ENCODE measurements at regions not wholly inside any gene's neighbourhood (a gene's known extent, or its start where the extent isn't known, plus 50 kb on each side); places are given as distances from the start of the nearest gene placed in this dataset.

DNA sequence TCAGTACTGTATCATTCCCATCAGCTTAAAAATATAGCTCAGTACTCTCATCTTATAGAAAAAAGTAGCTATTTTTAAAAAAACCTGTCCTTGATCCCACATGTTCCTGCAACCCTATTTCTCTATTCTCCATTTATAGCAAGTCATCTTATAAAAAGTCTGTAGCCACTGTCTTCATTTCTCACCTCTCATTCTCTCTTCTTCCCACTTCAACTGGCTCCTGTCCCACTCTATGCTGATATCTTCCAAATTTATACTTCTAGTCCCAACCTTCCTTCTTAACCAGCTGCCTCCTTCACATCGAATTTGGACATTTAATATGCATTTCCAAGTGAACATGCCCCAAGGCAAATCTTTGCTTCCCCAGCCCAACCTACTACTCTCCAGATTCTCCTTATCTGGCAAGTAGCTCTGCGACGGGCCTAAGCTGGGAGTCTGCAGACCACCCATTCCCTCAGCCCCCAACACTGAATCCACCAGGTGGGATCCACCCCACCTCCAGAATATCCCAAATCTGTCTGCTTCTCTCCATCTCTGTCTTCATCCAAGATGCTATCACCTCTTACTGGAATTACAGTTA lies 52.0 kb upstream of the TANC2 start:
- no peak for DNase-seq (ENCODE audit: low read depth)

DNA sequence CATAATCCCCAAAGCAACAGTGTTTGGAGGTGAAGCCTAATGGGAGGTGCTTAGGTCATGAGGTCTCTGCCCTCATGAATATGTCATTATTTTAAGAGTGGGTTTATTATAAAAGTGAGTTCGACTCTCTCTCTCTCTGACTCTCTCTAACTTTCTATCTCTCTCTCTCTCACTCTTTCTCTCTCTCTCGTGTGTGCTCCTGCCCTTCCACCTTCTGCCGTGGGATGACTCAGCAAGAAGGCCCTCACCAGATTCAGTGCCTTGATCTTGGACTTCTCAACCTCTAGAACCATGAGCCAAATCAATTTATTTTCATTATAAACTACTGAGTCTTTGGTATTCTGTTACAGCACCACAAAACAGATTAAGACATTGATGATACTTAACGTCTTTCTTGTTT lies 53.7 kb upstream of the TANC2 start:
- DNase-seq (ENCODE audit: low read depth), result no peak

DNA sequence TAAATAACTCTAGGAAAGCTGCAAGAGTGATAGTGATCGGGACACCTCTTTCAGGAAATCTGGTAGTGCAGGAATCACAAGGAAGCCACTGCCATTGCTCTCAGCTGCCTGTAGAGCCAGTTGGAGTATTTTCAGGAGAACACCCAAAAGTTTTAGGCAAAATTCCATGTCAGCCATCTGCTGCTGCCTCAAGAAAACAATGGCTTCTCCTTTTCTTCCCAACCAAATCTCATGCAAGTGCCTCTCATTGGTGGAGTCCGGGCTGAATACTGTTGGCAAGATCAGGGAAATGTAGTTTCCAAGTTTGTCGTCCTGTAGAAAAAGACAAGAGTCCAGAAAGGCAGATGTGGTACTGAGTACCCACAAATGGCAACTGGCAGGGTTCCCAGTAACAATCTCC lies 54.9 kb upstream of the TANC2 start:
- no peak for DNase-seq (ENCODE audit: low read depth)

- DNase-seq (ENCODE audit: low read depth), result no peak
Observed at GRCh38 chr17:62910277-62910676, 55.8 kb upstream of the TANC2 start.

- DNase-seq (ENCODE audit: low read depth), result no peak
Observed at GRCh38 chr17:62907961-62908360, 58.1 kb upstream of the TANC2 start.

DNA sequence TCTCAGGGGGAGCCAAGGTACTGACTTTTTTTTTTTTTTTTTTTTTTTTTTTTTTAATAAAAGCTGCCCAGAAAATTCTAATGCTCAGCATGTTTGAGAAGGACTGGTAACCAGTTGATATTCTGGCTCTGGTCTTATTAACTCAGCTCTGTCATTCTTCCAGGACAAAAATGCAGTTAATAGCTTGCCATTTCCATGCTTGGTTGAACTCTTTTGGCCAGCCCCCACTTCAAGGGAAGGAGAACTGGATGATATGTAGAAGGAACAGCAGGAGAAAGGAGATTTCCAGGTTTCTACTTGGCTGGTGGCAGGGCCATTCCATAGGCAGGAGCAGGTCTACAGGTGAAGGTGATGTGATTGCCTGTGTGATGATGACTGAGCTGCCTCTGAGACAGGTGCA lies 59.2 kb upstream of the TANC2 start:
- DNase-seq (ENCODE audit: low read depth), result no peak

DNA sequence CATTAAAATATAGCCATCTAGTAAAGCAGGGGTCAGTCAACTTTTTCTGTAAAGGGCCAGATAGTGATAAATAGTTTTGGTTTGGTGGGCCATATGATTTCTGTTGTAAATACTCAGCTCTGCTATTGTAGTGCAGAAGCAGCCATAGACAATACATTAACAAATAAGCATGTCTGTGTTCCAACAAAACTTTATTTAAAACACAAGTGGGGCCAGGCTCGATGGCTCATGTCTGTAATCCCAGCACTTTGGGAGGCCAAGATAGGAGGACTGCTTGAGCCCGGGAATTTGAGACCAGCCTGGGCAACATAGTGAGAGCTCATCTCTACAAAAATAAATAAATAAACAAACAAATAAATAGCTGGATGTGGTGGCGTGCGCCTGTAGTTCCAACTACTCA lies 60.8 kb upstream of the TANC2 start:
- DNase-seq (ENCODE audit: low read depth), result no peak

DNA sequence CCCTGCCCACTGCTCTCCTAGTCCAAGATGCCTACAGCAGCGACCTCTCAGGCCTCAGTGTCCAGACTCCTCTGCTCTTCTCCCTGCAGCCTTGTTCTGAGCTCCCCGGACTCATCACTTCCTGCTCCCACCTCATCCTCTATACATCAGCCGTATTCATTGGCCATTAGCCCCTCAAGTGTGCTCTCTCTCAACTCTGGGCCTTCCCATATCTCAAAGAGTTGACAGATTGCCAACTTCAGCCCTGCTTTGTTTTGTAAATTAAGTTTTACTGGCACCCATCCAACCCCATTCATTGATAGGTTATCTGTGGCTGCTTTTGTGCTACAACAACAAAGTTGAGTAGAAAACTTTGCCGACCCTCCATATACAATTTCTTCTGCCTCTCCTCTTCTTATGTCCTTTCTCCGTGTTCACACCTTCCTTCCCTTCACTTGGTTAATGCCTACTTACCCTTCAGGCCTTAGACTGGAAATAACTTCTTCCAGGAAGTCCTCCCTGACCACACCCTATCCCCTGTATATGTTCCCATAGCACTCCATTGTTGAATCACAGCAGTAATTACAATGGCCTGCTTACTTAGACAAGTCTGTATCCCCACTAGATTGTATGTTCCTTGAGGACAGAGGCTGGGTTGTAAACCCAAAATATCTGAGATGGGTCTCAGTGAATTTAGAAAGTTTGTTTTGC lies 63.4 kb upstream of the TANC2 start:
- no peak for DNase-seq (ENCODE audit: low read depth)

DNA sequence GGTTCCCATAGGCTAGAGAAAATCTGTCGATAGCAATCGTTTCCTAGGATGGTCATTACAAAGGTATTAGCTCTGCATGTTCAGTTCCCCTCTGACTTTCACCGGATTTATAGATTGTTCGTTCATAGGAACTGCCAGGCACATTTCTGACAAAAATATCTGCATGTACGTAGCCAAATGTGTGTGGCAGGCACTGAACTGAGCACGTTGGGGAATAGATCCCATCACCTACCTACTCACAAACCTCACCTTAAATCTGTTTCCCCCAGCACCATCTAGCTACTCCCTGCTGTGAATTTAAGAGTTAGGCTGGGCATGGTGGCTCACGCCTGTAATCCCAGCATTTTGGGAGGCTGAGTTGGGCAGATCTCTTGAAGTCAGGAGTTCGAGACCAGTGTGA lies 64.5 kb upstream of the TANC2 start:
- no peak for DNase-seq (ENCODE audit: low read depth)

- DNase-seq (ENCODE audit: low read depth), result no peak
Observed at GRCh38 chr17:62900096-62900495, 65.9 kb upstream of the TANC2 start.

- DNase-seq (ENCODE audit: low read depth), result no peak
Observed at GRCh38 chr17:62899361-62899760, 66.7 kb upstream of the TANC2 start.

DNA sequence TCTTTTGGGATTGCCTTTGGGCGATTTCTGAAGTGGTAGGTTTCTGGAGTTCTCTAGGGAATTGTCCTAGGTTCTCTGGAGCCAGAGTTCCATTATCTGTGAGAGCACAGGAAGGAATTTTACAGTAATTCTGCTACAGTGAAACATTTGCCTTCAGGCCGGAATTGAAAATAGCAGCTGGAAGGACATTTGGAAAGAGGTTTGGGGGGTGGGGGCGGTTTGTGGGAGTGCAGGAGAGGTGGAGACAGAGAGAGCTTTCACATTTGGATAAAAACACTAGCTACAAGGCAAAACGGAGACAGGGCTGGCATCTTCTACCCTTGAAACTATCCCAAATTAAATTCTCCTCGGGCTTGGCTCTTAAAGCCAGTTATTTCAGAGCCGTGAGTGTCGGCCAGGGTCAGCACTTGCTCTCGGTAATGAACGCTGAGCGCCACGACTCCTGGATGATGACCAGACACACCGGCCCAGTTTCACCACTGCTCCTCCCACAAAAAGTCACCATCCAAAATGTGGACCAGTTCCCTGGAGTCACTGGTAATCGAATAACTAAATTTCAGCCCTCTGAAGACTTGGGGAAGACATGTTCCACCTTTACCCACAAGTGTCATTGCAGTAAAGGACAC lies 67.7 kb upstream of the TANC2 start:
- no peak for DNase-seq (ENCODE audit: low read depth)

DNA sequence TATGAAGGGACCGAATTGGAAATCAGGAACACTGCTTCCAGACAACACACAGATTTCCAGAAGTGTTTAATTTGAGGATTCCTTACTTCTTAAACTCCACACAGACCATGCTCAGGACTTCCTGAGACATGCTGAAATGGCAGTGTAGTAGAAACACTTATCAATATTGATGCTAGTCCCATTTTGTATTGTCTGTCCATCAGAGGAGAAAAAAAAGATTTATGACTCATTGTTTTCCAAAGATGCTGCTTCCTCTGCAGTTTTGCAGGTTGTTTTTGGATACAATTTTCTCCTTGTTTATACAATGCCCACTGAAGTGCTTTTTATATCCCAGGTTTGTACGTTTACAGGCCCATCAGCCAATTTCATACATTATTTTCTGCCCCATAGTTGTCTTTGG lies 68.3 kb upstream of the TANC2 start:
- DNase-seq (ENCODE audit: low read depth), result no peak

GRCh38 chr17:62895320-62896301 lies 70.4 kb upstream of the TANC2 start:
- DNase-seq (ENCODE audit: low read depth), result no peak

GRCh38 chr17:62892870-62893338 lies 73.1 kb upstream of the TANC2 start:
- DNase-seq (ENCODE audit: low read depth), result peak; percentile 1

DNA sequence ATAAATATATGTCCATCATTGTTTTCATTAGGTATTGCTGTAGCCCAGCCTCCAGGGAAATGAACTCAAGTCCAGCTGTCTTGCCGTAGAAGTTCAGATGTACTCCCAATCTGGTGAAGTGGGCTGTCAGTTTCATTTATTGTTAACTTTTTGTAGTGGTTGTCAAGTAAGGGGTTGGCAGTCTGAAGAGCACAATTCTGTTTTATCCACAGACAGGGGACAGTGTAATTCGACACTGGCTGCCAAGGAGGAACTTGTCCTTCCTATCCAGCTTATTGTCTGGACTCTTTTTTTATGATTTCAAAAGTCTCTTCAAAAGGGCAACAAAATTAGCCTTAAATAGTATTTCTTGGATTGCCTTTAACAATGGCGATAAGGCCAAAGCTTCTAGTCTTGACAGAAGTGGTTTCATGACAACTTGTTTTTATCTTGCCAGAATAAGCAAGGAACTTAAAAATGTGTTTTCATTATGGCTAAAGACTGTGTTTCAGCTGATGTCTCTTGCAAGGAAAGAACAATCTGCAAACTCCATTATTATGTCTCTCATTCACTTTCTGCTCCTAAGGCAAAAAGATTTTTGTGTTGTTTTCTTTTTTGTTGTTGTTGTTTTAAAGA lies 73.9 kb upstream of the TANC2 start:
- DNase-seq (ENCODE audit: low read depth), result no peak

- no peak for DNase-seq (ENCODE audit: low read depth)
Observed at GRCh38 chr17:62891659-62892058, 74.4 kb upstream of the TANC2 start.

GRCh38 chr17:62888765-62889164 lies 77.3 kb upstream of the TANC2 start:
- no peak for DNase-seq (ENCODE audit: low read depth)

- DNase-seq (ENCODE audit: low read depth), result no peak
Observed at GRCh38 chr17:62888148-62888547, 77.9 kb upstream of the TANC2 start.

DNA sequence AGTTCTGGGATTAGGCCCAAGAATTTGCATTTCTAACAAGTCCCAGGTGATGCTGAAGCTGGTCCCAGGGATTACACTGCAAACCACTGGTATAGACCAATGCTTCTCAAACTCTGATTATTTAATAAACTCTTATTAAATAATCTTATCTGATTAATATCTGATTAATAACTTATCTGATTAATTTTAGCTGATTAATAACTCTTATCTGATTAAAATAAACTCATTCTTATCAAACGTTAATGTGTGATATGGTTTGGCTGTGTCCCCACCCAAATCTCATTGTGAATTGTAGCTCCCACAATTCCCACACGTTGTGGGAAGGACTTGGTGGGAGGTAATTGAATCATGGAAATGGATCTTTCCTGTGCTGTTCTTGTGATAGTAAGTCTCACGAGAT lies 78.6 kb upstream of the TANC2 start:
- no peak for DNase-seq (ENCODE audit: low read depth)

- DNase-seq (ENCODE audit: low read depth), result no peak
Observed at GRCh38 chr17:62884781-62885180, 76.7 kb upstream of the MARCHF10 start.

DNA sequence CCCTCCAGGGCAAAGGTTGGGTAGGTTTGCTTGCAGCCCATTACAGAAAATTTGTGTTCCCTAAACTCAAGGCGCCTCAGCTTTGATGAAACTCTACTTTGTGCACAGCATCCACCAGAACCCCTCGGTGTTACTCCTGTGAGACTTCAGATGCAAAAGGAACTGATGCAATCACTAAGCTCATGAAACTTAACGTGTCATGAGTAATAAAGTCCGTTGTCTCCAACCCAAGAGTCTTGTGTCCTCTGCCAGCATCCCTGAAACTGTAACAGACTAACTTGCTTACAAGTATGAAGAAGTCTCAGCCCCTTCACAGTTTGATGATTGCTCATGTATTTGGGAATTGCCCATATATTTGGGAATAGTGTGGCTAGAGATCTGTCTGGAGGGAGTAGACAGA lies 74.8 kb upstream of the MARCHF10 start:
- no peak for DNase-seq (ENCODE audit: low read depth)
